Calu3 (cell line): ENCODE measurements at regions not wholly inside any gene's neighbourhood (a gene's known extent, or its start where the extent isn't known, plus 50 kb on each side); places are given as distances from the start of the nearest gene placed in this dataset.
"Not testable (repeated sequence)": the region's sequence is repeated elsewhere in the genome, so short reads cannot be mapped to it uniquely, and the experiment has no call there.

Experiments used
- BruUV-seq: library from RNA; stranded (reverse); fragments of 400-500 nt; replicated peaks from 2 replicates; lab custom pipeline; 2021; lab: Mats Ljungman, UMichigan
- CTCF ChIA-PET: fragments of 300-600 bp; sonication (Branson Sonifier 250); formaldehyde crosslinking; loops from one replicate; lab custom pipeline; 2022; ENCODE audit warnings: antibody characterized with exemption; lab: Charles Lee
- DNase-seq: peaks from one replicate; pipeline ENCODE4 v3.0.0; 2022
- H3K27ac Mint-ChIP-seq: one replicate; pipeline ENCODE4 v1.8.0; 2022; ENCODE audit warnings: mixed read lengths; ENCODE audit not compliant: unreplicated experiment
- H3K27me3 Mint-ChIP-seq: one replicate; pipeline ENCODE4 v1.8.0; 2022; ENCODE audit warnings: mixed read lengths; ENCODE audit not compliant: unreplicated experiment
- H3K36me3 Mint-ChIP-seq: one replicate; pipeline ENCODE4 v1.8.0; 2022; ENCODE audit warnings: mild to moderate bottlenecking, moderate library complexity, mixed read lengths; ENCODE audit not compliant: insufficient read depth, unreplicated experiment
- H3K4me1 Mint-ChIP-seq: one replicate; pipeline ENCODE4 v1.8.0; 2022; ENCODE audit warnings: mild to moderate bottlenecking, low read depth, mixed read lengths; ENCODE audit not compliant: unreplicated experiment
- H3K4me3 Mint-ChIP-seq: one replicate; pipeline ENCODE4 v1.8.0; 2022; ENCODE audit warnings: mild to moderate bottlenecking, low read depth, moderate library complexity, mixed read lengths; ENCODE audit not compliant: unreplicated experiment
- H3K9me3 Mint-ChIP-seq: one replicate; pipeline ENCODE4 v1.8.0; 2022; ENCODE audit warnings: low read depth, mixed read lengths; ENCODE audit not compliant: unreplicated experiment
- CTCF ChIP-seq: fragments of 200-600 bp; IDR thresholded peaks from one replicate; pipeline ENCODE4 v1.8.0; 2022; ENCODE audit warnings: antibody characterized with exemption; ENCODE audit not compliant: unreplicated experiment
- intact Hi-C: fragments of 100-400 bp; cut with micrococcal nuclease; formaldehyde crosslinking; loops from one replicate; pipeline ENCODE4 v1.10.0; 2022; ENCODE audit not compliant: unreplicated experiment

GRCh38 chr11:45741582-45741981 is 63.4 kb upstream of the SLC35C1 start:
- no peak for DNase-seq
- no peaks in the 10 kb centered on the region for H3K9me3 Mint-ChIP-seq
- TF ChIP-seq CTCF: no peak
- CTCF ChIA-PET: no interaction called here
- H3K27me3 Mint-ChIP-seq: peaks cover 67% of the 10 kb centered on the region
- H3K27ac Mint-ChIP-seq: no peak overlapping the region
- intact Hi-C loops: no loop called here
- H3K4me1 Mint-ChIP-seq: no peaks in the 10 kb centered on the region
- H3K4me3 Mint-ChIP-seq: no peak overlapping the region
- H3K36me3 Mint-ChIP-seq: no peaks in the 10 kb centered on the region
- BruUV-seq: no TSS peak

GRCh38 chr11:45741032-45741431 is 63.9 kb upstream of the SLC35C1 start:
- intact Hi-C loops: no loop called here
- CTCF ChIA-PET: no interaction called here
- Mint-ChIP-seq H3K9me3 (no peaks in the 10 kb centered on the region), H3K4me3 (no peak overlapping the region), H3K36me3 (no peaks in the 10 kb centered on the region), H3K4me1 (no peaks in the 10 kb centered on the region), H3K27ac (no peak overlapping the region), H3K27me3 (peaks cover 67% of the 10 kb centered on the region)
- no TSS peak for BruUV-seq
- no peak for DNase-seq
- TF ChIP-seq CTCF: no peak

GRCh38 chr11:45739866-45740265 is 65.1 kb upstream of the SLC35C1 start:
- no peak for DNase-seq
- BruUV-seq: no TSS peak
- CTCF ChIA-PET: interaction anchor here (0.6 kb wide), 2 partner anchors 616 to 828 kb away, joined by 3 to 4 read pairs; no protein-coding TSS in a partner anchor

GRCh38 chr11:45739071-45739470 is 65.9 kb upstream of the SLC35C1 start:
- BruUV-seq, H3K36me3 Mint-ChIP-seq, H3K4me1 Mint-ChIP-seq, DNase-seq, H3K4me3 Mint-ChIP-seq, H3K9me3 Mint-ChIP-seq, intact Hi-C loops, H3K27ac Mint-ChIP-seq: not testable (repeated sequence)
- peaks cover 68% of the 10 kb centered on the region for H3K27me3 Mint-ChIP-seq
- CTCF ChIA-PET: interaction anchor here (0.6 kb wide), 1 partner anchor 828 kb away, joined by 3 read pairs; no protein-coding TSS in a partner anchor

More at GRCh38 chr11:45739866-45740265, 65.1 kb upstream of the SLC35C1 start:
- TF ChIP-seq CTCF: no peak
- Mint-ChIP-seq H3K4me3 (no peak overlapping the region), H3K9me3 (no peaks in the 10 kb centered on the region), H3K36me3 (no peaks in the 10 kb centered on the region), H3K4me1 (no peaks in the 10 kb centered on the region), H3K27ac (no peak overlapping the region), H3K27me3 (peaks cover 68% of the 10 kb centered on the region)
- intact Hi-C loops: no loop called here

- BruUV-seq, H3K27ac Mint-ChIP-seq, H3K4me3 Mint-ChIP-seq, H3K9me3 Mint-ChIP-seq, DNase-seq, H3K36me3 Mint-ChIP-seq, CTCF ChIA-PET, H3K4me1 Mint-ChIP-seq, intact Hi-C loops: not testable (repeated sequence)
- H3K27me3 Mint-ChIP-seq: peaks cover 68% of the 10 kb centered on the region
Measured at GRCh38 chr11:45738194-45738593, 66.8 kb upstream of the SLC35C1 start.
